NCI-H2107 treated with DMSO at 0.1 percent for 48 hours (cell line): ENCODE measurements at regions not wholly inside any gene's neighbourhood (a gene's known extent, or its start where the extent isn't known, plus 50 kb on each side); places are given as distances from the start of the nearest gene placed in this dataset.
A peak's percentile ranks its signal among the peaks of the same experiment; 100 is the strongest.
"Not testable (repeated sequence)": the region's sequence is repeated elsewhere in the genome, so short reads cannot be mapped to it uniquely, and the experiment has no call there.

Experiments
- DNase-seq: peaks from one replicate; lab custom pipeline; 2025; ENCODE audit not compliant: unreplicated experiment; lab: John Stamatoyannopoulos, UW

DNA sequence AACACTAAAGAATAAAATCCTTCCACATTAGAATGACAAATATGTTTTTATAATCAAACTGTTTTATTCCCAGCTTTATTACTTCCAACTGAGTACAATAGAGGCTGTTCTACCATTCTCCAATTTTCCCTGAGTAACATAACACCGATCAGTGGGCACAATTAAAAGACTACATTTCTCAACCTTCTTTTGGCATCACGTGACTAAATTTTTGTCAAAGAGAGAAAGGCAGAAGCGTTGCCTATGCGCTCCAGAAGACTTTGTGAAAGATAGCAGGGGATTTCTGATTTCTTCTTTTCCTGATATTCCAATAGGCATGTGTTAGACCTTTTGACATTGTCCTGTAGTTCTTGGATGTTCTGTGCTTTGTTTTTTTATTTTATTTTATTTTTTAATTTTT lies 1705.6 kb upstream of the PCDH7 start:
- DNase-seq: no peak

DNA sequence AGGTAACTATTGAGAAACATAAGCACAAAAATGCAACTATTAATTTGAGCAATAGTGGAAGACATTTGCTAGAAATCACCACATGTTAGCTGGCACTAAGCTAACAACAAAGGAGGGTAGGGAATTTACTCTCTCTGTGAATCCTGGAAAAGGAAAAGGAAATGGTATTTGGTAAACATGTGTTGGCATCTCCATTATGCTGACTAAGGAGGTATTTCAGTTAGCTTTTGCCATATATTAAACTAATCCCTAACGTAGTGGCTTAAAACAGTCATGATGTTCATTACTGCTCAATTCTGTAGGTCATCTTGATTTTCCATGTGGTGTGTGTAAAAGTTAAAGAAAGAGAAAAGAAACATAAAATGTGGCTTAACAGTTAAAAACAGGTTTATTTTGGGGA lies 1686.5 kb upstream of the PCDH7 start:
- no peak for DNase-seq

DNA sequence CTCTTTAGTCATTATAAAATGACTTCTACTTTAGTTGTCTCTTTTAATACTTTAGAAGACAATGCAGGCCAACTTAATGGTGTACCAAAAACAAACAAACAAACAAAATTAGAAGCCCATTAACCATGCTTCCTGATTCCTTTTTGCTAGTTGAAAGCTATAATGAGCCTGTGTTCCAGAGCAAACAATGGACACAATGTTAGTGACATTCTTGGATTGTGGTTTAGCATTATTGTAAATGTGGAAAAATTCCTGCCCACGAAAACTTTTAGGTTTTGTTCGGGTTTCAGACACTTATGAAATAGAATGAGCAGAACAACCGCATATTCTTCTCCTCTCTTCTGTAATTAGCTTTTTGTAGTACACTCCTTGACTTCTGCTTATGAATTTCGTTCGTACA lies 1682.7 kb upstream of the PCDH7 start:
- no peak for DNase-seq

DNA sequence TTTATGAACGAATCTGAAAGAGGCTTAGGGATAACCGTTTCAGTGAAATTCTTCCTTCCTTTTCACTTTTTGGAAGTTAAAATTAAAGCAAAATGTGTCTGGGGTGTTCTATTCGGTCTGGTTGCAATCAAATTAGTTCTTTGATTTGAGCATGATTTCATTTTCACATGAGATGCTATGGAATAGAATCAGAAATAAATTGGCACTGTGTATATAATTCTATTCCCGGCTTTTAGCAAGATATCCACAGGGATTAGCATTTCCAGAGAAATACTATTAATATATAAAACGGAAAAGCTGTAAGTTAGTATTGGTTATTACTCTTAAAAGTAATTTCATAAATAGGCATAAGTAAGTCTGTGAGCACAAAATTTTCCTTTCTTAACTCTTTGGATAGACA lies 1676.8 kb upstream of the PCDH7 start:
- DNase-seq: no peak

DNA sequence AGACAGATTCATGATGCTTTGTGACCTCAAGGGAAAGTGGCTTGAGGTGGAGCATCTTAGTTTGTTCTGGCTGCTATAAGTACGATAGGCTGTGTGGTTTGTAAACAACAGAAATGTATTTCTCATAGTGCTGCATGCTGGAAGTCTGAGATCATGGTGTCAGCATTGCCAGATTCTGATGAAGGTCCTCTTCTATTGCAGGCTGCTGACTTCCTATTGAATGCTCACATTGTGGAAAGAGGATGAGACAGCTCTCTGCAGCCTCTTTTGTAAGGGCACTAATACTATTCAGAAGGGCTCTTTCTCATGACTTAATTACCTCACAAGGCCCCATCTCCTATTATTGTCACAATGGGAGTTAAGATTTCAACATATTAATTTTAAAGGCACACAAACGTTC lies 1674.0 kb upstream of the PCDH7 start:
- DNase-seq: no peak

DNA sequence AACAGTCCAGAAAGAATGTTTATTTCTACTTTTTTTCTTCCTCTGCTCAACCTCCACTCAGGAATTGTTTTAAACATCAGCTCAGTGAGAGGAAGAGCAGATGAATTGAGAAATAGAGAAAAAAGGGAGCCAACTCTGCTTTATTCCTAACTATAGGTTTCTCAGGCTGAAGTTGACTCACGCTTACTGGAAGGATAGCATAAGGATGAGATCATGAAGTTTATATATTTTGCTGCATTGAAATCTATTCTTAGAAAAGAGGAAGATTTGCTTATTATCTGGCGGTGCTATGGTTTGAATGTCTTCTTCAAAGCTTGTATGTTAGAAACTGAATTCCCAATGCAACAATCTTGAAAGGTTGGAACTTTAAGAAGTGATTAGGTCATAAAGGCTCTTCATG lies 1673.4 kb upstream of the PCDH7 start:
- no peak for DNase-seq

DNA sequence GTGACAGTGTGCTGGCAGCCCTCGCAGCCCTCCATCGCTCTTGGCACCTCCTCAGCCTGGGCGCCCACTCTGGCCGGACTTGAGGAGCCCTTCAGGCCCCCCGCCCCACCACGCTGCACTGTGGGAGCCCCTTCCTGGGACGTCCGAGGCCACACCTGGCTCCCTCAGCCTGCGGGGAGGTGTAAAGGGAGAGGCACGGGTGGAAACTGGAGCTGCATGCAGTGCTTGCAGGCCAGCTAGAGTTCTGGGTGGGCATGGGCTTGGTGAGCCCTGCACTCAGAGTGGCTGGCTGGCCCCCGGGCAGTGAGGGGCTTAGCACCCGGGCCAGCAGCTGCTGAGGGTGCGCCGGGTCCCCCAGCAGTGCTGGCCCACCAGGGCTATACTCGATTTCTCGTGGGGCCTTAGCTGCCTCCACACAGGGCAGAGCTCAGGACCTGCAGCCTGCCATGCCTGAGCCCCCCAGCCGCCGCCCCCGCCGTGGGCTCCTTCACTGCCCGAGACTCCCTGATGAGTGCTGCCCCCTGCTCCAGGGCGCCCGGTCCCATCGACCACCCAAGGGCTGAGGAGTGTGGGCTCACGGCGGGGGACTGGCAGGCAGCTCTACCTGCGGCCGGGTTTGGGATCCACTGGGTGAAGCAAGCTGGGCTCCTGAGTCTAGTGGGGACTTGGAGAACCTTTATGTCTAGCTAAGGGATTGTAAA lies 1672.7 kb upstream of the PCDH7 start:
- no peak for DNase-seq

DNA sequence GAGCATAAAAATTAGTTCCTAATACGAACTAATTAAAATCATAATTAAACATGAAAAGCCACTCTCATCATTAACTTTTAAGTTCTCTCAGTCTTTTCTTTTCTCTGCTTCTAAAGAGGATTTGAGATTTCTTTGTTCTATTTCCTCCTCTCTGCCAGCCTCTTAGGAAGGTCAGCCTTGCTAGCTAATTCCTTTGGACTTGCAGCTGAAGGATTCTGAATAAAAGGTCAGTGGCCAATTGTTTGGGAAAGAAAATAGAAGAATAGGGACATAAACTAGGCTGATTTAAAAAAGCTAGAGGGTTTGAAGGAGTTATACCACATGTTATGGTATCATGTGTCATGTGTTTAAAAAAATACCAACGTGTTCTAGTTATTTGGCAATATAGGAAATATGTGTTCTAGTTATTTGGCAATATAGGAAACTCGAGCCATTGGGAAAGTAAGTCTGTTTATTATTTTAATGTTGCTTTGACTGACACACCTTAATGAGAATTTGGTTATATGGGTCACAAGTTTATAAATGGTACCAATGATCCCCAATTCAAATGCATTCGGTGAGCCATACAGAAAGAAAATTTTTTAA lies 1668.7 kb upstream of the PCDH7 start:
- DNase-seq: no peak

DNA sequence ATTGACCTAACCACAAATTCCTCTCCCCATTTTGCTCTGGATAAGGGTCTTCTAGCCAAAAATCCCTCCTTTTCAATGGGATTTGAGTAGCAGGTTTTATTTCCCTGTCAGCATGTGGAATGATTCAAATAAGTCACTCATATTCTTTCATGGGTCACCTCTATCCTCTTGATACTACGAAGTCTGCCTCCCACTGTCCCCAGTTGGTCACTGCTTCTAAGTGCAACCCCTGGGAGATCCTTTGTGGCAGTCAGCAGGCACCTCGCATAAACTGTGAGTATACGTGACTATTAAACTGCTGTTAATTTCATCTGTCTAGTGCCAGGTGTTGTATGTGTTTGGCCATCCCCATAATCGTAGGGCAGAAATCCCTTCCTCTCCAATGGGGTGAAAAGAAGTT lies 1667.9 kb upstream of the PCDH7 start:
- no peak for DNase-seq

DNA sequence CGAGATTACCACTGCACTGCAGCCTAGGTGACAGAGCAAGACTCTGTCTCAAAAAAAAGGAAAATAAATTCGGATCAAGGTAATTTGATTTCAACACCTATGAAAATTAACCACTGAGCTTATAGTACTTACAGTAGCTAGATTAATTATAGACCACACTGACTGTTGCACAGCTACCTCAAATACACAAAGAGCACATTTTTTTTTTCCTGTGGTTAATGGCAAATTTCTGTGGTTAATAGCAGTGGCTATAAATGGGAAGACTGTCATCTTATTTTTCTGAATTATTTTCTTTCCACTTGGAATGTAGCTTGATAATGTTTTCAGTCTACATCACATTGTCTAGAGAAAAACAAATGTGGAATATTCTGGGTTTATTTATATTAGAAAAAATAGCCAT lies 1661.6 kb upstream of the PCDH7 start:
- DNase-seq: no peak

DNA sequence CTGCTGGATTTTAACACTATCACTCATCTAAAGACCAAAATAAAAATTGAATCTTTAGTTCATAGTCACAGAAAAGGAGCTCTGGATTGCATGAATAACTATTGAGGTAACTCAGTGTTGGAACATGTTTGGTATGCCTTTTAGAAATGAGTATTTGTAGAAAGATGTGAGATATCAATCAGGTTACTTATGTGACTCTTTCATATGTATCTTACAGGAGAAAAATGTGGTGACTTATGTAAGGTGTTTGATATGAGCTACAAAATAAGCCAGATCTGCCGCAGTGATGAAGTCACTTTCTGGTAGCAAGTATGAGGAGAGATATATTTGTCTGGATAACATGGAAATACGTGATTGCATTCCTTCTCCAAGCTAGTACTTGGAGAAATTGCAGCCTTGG lies 1653.3 kb upstream of the PCDH7 start:
- no peak for DNase-seq

DNA sequence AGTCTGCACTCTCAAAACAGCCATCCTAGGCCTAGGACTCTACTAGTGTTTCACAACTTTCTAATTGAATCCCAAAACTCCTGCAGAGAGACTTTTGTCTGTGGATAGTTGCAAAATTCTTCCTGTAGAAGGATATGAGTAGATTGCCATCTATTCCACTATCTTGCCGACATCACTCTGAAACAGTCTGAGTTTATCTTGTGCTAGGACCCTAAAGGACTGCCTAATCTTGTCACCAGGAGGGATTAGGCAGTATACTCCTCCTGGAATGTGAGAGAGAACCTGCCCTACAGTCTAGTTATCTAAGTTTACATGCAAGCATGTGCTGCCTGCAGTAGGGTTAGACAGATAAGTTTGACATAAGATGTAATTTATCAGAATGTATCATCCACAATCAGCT lies 1646.6 kb upstream of the PCDH7 start:
- DNase-seq: no peak

DNA sequence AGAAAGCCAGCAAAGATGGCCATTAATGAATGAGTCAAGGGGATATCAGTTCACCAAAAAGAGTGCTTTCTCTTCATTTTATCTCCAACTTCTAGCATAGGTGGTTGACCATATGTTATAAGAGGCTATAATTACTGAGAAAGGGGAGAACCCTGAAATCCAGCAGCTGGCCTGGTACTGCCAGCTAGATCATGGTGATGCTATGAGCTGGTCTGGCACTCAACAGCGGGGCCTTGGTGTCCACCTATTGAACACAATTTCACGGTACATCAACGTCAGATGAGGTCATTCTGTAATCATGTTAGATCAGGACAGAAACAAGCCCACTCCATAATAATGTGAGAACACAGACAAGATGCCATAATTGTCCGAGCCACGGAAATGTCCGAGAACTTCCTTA lies 1644.8 kb upstream of the PCDH7 start:
- DNase-seq: no peak

DNA sequence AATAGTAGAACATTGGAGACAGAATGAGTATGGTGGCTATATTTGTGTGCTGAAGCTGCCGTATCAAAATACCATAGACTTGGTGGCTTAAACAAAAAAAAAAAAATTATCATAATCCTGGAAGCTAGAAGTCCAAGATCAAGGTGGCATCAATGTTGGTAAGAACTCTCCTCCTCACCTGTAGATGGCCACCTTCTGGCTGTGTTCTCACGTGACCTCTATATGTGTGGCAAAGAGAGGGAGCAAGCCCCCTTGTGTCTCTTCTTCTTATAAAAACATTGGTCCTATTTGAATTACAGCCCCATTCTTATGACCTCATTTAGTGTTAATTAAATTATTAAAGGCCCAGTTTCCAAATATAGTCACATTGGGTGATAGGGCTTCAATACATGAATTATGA lies 1640.9 kb upstream of the PCDH7 start:
- DNase-seq: no peak

DNA sequence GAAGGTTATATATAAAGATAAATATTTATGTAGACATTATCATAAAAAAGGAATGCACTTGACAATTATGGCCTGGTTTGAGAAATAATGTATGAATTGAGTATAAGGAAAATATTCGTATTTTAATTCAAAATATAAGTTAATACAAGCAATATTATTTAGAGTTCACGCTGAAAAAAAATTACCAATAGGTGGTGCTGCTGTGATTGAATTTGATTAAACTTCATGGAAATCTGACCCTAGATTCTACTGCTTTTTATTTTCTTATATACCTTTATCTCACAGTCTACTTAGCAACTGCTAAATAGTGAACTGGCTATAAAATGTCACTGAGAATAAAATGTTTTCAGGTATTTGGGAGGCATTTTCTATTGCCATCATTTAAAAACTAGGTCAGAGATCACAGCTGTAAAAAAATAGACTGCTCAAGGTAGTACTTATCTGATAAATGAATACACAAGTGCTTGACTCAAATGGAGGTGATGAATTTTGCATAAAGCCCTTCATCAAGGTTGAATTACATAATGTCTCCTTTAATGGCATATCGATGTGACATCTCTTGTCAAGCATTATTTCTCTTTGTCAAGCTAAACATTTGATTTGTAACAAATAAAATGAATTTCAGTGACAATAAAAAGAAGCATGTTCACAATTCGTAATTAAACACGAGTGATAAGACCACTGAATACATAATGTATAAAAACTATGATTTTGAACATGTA lies 1638.8 kb upstream of the PCDH7 start:
- peak; percentile 12 for DNase-seq

DNA sequence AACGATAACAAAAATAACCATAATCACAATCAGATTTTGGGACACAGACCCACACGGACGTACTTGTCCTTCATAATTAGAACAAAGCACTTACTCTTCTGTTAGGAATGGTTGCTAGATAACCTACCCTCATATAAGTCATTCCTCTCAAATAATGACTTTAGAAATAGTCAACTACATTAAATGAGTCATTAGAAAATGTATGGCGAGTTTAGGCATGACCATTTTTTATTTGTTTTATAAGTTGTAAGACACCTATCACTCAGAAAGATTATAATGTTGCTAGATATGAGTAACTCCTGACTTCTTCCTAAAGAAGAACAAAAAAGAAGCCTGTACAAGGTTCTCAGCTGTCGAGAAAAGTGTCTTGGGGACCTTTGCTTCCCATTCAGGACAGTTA lies 1637.5 kb upstream of the PCDH7 start:
- no peak for DNase-seq

DNA sequence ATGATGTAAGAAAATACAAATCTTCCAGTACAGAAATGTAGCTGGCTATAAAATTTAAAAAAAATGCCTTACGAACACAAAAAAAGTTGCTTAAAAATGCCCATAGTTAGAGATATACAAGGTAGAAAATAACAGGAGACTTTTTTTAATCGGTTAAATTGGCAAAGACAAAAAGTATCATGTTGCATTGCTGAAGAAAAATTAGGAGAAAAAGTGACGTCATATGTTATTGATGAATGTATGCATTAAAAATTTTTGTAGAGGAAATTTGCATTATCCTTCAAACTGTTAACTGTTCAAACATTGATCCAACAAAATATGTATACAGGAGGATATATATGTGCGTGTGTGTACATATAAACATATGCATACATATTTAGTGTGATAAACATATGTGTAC lies 1634.4 kb upstream of the PCDH7 start:
- no peak for DNase-seq

DNA sequence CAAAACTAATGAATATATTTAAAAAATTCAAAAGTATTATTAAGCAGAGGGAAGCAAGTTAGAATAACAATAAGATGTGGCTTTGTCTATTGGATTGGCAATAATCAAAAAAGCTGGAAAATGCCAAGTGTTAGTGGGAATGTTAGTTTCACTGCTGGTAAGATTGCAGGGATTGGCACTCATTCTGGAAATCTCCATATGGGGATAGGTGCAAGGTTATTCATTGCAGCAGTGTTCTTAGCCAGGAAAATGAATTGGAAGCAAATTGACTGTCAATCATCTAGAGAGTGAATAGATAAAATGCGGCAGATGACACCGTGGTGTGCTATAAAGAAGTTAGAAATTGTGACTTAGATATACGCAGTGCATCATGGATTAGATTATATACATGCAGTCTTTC lies 1615.5 kb upstream of the PCDH7 start:
- DNase-seq: no peak

DNA sequence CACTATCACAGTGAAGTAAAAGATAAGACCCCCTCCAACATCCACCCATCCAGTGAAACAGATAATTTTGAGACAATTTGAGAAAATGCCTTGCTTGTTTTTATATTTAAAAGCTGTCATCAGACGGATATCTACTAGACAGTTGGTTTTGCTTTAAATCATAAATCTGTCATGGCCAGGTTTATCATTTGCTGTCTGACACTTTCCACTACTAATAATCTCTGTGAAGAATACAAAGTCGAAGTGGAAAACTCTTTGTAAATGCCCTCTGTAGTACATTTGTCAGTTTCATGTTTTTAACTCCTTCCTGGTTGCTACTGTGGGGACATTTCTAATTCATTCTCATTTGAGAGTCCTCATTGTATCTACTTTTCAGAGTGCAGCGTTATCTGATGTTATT lies 1606.2 kb upstream of the PCDH7 start:
- DNase-seq: no peak

DNA sequence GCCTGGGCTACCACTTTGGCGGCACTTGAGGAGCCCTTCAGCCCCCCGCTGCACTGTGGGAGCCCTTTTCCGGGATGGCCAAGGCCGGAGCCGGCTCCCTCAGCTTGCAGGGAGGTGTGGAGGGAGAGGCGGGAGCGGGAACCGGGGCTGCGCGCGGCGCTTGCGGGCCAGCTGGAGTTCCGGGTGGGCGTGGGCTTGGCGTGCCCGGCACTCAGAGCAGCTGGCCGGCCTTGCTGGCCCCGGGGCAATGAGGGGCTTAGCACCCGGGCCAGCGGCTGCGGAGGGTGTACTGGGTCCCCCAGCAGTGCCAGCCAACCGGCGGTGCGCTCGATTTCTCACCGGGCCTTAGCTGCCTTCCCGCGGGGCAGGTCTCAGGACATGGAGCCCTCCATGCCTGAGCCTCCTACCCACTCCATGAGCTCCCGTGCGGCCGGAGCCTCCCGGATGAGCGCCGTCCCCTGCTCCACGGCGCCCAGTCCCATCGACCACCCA lies 1602.9 kb upstream of the PCDH7 start:
- not testable (repeated sequence) for DNase-seq

DNA sequence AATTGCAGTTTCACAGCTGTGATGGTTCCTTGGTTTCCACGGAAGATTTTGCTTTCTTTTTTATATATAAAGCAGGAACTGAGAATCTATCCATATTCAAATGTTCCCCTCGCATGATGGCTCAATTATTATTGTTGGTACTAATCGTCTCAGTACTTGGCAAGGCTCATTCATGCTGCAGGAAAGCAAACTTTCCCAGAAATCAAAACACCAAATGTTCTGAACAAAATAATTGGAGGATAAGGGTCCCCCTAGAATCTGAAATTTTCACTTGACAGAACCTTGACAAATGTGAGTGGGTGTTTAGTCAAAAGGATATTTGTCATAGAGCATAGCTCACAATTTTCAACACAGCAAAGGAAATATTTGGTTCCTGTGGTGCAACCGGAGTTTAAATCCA lies 1598.6 kb upstream of the PCDH7 start:
- no peak for DNase-seq

DNA sequence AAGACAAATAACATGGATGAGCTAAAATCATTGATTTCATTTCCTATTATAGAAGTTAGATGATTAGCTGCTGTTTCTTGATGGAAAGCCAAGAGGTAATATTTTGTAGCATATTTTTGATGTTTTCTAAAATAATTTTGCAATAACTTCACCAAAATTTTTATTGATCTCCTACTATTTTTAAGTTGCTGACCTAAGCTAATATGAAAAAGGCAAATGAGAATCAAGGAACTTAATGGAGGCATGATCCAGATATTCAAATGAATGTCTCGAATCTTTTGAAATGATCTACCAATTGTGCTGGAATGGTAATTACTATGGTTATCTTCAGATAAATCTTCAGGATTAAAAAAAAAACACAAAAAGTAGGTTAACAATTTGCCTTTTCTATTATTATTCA lies 1591.4 kb upstream of the PCDH7 start:
- DNase-seq: no peak
